ENCODE measurements at regions not wholly inside any gene's neighbourhood (a gene's known extent, or its start where the extent isn't known, plus 50 kb on each side); places are given as distances from the start of the nearest gene placed in this dataset.

GRCh38 chr19:33885236-33885635 lies 88.6 kb downstream of the KCTD15 start:
- DNase-seq (ENCODE audit: insufficient read length, low spot score): no peak
- FAIRE-seq: no peak
- TF ChIP-seq POLR2A (IDR thresholded peaks at IDR 0.05; ENCODE audit: low read depth, low read length): no peak

GRCh38 chr19:33887891-33888290 lies 91.2 kb downstream of the KCTD15 start:
- DNase-seq (ENCODE audit: insufficient read length, low spot score) (no peak), FAIRE-seq (no peak)
- no peak for TF ChIP-seq POLR2A (IDR thresholded peaks at IDR 0.05; ENCODE audit: low read depth, low read length)

- FAIRE-seq: no peak
- DNase-seq (ENCODE audit: insufficient read length, low spot score): no peak
- no peak for TF ChIP-seq POLR2A (IDR thresholded peaks at IDR 0.05; ENCODE audit: low read depth, low read length)
These were observed 92.0 kb downstream of the KCTD15 start for GRCh38 chr19:33888665-33889064.

DNA sequence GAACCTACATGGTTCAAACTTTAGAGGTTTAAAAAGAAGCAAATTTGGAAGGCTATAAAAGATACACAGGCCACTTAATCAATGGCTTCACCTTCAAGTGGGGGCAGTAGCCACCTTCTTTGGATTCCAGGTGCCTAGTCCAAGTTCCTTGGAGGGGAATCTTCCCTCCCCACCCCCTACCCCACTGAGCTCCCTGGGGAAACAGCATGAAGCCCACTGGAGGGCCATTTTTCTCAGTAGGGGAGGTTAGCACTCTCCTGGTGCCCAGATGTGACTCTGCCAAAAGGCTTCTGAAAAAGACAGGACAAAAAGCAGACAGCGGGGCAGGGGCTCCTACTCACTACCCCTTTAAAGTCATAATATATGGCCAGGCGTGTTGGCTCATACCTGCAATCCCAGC lies 93.9 kb downstream of the KCTD15 start:
- TF ChIP-seq POLR2A (IDR thresholded peaks at IDR 0.05; ENCODE audit: low read depth, low read length): no peak
- FAIRE-seq (no peak), DNase-seq (ENCODE audit: insufficient read length, low spot score) (no peak)

DNA sequence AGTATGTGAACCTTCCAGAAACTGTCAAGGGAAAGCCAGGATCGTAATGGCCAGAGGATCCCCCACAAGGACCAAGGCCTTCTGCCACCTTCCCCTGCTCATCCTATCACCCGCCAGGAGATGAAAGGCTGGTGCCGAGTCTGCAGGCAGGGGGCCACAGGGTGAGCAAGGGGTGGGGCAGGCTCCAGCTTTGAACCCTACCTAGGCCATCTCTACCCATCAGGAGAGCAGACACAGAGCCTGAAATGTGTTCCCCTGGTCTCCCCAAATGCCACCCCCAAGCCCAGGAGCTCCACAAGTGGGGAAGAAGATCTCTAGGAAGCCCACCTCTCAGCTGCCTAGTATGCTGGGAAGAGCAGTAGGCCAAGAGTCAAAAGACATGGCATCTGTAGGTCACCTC lies 95.1 kb downstream of the KCTD15 start:
- FAIRE-seq (no peak), DNase-seq (ENCODE audit: insufficient read length, low spot score) (no peak)
- TF ChIP-seq POLR2A (IDR thresholded peaks at IDR 0.05; ENCODE audit: low read depth, low read length): no peak

DNA sequence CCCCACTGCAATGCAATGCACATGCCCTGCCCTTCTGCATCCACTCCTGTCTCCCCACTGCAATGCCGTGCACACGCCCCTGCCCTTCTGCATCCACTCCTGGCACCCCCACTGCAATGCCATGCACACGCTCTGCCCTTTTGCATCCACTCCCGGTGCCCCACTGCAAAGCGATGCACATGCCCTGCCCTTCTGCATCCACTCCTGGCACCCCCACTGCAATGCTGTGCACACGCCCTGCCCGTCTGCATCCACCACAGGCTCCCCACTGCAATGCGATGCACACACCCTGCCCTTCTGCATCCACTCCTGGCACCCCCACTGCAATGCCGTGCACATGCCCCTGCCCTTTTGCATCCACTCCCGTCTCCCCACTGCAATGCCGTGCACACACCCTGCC lies 98.1 kb downstream of the KCTD15 start:
- TF ChIP-seq POLR2A (IDR thresholded peaks at IDR 0.05; ENCODE audit: low read depth, low read length): no peak
- FAIRE-seq (no peak), DNase-seq (ENCODE audit: insufficient read length, low spot score) (no peak)

DNA sequence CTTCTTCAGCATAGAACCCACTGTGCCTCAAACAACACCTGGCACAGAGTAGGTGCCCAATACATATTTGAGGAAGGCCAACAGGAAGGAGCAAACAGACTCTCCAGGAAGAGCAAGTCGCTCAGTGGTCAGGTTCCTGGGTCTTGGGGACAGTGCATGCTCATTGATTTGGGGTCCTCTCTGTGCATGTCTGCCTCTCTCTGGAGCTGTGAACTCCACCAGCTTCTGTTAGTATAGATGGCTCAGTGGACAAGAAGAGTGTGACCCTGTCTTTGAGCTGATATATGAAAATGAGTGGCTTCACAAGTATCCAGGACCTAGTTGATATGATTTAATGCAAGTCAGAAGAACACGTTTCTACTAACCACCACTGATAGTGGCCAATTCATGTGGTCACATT lies 98.7 kb downstream of the KCTD15 start:
- TF ChIP-seq POLR2A (IDR thresholded peaks at IDR 0.05; ENCODE audit: low read depth, low read length): no peak
- no peak for FAIRE-seq

DNA sequence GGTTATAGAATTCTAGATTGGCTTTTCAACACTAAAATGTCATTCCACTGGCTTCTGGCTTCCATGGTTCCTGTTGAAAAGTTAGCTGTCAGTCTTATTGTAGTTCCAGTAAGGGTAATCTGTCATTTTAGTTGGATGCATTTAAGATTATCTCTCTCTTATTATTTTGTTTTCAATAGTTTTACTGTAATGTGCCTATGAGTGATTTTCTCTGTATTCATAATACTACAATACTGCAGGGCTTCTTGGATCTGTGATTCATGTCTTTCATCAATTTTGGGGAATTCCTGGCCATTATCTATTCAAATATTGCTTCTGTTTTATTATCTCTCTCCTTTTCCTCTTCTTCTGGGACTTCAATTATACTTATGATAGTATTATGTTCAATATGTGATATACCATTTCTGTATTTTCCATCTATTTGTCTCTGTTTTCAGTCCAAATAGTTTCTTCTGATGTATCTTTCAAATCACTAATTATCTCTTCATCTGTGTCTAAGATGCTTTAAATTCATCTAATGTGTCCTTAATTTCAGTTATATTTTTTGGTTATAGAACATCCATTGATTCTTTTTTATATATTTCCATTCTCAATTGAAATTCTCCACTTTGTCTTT lies 101.5 kb downstream of the KCTD15 start:
- no peak for FAIRE-seq
- no peak for TF ChIP-seq POLR2A (IDR thresholded peaks at IDR 0.05; ENCODE audit: low read depth, low read length)

More for the DNA sequence above, 98.7 kb downstream of the KCTD15 start:
- DNase-seq (ENCODE audit: insufficient read length, low spot score): no peak

DNA sequence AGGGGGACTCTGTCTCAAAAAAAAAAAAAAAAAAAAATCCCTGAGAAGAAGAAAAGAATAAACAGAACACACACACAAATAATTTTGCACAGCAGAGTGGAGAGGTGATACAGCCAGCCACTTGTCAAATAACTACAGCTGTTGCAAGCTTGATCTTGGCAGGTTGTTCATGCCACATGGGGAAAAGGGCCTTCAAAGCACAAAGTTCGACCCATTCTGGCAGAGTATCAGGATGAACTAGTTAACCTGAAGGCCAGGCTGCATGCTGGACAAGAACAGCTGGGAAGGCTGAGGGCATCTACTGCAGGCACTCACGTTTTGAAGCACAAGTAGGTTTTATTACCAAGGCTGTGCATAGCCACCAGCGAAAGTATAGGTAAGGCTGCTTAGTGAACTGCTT lies 104.1 kb downstream of the KCTD15 start:
- FAIRE-seq (no peak), DNase-seq (ENCODE audit: insufficient read length, low spot score) (no peak)
- no peak for TF ChIP-seq POLR2A (IDR thresholded peaks at IDR 0.05; ENCODE audit: low read depth, low read length)

More for the DNA sequence above, 101.5 kb downstream of the KCTD15 start:
- no peak for DNase-seq (ENCODE audit: insufficient read length, low spot score)

GRCh38 chr19:33902395-33902794 lies 105.7 kb downstream of the KCTD15 start:
- FAIRE-seq (no peak), DNase-seq (ENCODE audit: insufficient read length, low spot score) (no peak)
- TF ChIP-seq POLR2A (IDR thresholded peaks at IDR 0.05; ENCODE audit: low read depth, low read length): no peak

GRCh38 chr19:33902802-33903488 lies 106.3 kb downstream of the KCTD15 start:
- DNase-seq (ENCODE audit: insufficient read length, low spot score) (no peak), FAIRE-seq (no peak)
- no peak for TF ChIP-seq POLR2A (IDR thresholded peaks at IDR 0.05; ENCODE audit: low read depth, low read length)

- DNase-seq (ENCODE audit: insufficient read length, low spot score): no peak
- no peak for TF ChIP-seq POLR2A (IDR thresholded peaks at IDR 0.05; ENCODE audit: low read depth, low read length)
- no peak for FAIRE-seq
These were observed 106.8 kb downstream of the KCTD15 start for GRCh38 chr19:33903489-33903850.

GRCh38 chr19:33904681-33905080 lies 108.0 kb downstream of the KCTD15 start:
- FAIRE-seq: no peak
- DNase-seq (ENCODE audit: insufficient read length, low spot score): no peak
- TF ChIP-seq POLR2A (IDR thresholded peaks at IDR 0.05; ENCODE audit: low read depth, low read length): no peak

DNA sequence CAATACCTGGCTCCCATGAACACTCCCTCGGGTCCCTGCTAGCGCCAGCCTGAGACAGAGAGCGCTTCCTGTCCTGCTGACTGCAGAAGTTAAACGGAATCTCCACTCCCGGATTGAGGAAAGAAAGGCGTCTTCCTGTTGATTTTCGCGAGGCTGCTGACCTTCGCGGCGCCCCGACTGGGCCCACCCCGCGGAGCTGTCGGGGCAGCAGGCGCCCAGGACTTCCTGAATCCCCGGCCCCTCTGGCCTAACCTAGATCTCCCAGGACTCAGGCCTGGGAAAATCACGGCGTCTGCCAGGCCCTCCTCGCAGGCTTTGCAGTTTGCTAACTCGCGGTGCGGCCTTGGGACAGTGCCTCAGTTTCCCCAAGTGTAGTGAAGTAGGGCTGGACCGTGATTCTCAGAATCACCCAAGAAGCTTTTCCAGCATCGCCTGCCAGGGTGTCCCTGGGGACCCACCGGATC lies 108.8 kb downstream of the KCTD15 start:
- FAIRE-seq: no peak
- no peak for DNase-seq (ENCODE audit: insufficient read length, low spot score)

GRCh38 chr19:33905937-33906577 lies 109.4 kb downstream of the KCTD15 start:
- TF ChIP-seq POLR2A (IDR thresholded peaks at IDR 0.05; ENCODE audit: low read depth, low read length): no peak
- no peak for FAIRE-seq
- DNase-seq (ENCODE audit: insufficient read length, low spot score): no peak

More for the DNA sequence above, 108.8 kb downstream of the KCTD15 start:
- TF ChIP-seq POLR2A (IDR thresholded peaks at IDR 0.05; ENCODE audit: low read depth, low read length): no peak

Data from H54 (cell line).